ENCODE measurements at regions not wholly inside any gene's neighbourhood (a gene's known extent, or its start where the extent isn't known, plus 50 kb on each side); places are given as distances from the start of the nearest gene placed in this dataset.

DNA sequence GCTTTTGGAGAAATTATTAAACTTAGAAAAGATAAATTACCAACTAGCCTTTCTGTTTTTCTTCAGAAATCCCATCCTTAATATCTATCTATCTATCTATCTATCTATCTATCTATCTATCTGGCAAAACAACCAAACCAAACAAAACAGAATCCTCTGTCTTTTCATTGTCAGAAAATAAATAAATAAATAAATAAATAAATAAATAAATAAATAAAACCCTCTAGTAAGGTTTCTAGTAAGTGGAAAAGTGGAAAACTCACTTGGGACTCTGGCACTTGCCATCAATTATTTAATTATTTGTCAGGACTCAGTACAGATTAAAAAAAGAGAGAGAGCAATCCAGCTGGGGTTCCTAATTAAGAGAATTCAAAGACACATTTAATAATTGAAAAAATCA lies 556.2 kb upstream of the CHORDC1 start:
- Histone ChIP-seq H2AFZ (ENCODE audit: low read length) (no peak overlapping the region), H3K36me3 (ENCODE audit: low read depth, low read length) (no peaks in the 10 kb centered on the region), H3K4me2 (ENCODE audit: low read length) (no peak overlapping the region), H3K79me2 (ENCODE audit: low read length) (no peaks in the 10 kb centered on the region), H4K20me1 (ENCODE audit: low read length) (no peaks in the 10 kb centered on the region), H3K9me2 (replicated peaks; ENCODE audit: low read length) (no peaks in the 10 kb centered on the region), H3K9me3 (ENCODE audit: low read length) (no peaks in the 10 kb centered on the region), H3K9ac (ENCODE audit: low read length) (no peak overlapping the region), H3K27me3 (ENCODE audit: low read length) (no peaks in the 10 kb centered on the region), H3K4me1 (ENCODE audit: insufficient read depth, low read length) (no peaks in the 10 kb centered on the region), H3K4me3 (ENCODE audit: low read length) (no peak overlapping the region), H3K27ac (ENCODE audit: low read length) (no peak overlapping the region), H3F3A (ENCODE audit: low read length, unreplicated experiment) (no peaks in the 10 kb centered on the region)
- ChIA-PET CTCF (no interaction called here), POLR2A (ENCODE audit: unreplicated experiment) (no interaction called here)
- BruUV-seq (replicated peaks) = no TSS peak
- no peak for DNase-seq
- intact Hi-C loops (cut with micrococcal nuclease) = no loop called here
- ATAC-seq = no peak
- TF ChIP-seq EZH2 (IDR thresholded peaks at IDR 0.05; ENCODE audit: low read length, unreplicated experiment) (no peak), EZH2phosphoT487 (IDR thresholded peaks at IDR 0.05; ENCODE audit: borderline replicate concordance, low read length) (no peak)
- TF ChIP-seq, protein P1, sequence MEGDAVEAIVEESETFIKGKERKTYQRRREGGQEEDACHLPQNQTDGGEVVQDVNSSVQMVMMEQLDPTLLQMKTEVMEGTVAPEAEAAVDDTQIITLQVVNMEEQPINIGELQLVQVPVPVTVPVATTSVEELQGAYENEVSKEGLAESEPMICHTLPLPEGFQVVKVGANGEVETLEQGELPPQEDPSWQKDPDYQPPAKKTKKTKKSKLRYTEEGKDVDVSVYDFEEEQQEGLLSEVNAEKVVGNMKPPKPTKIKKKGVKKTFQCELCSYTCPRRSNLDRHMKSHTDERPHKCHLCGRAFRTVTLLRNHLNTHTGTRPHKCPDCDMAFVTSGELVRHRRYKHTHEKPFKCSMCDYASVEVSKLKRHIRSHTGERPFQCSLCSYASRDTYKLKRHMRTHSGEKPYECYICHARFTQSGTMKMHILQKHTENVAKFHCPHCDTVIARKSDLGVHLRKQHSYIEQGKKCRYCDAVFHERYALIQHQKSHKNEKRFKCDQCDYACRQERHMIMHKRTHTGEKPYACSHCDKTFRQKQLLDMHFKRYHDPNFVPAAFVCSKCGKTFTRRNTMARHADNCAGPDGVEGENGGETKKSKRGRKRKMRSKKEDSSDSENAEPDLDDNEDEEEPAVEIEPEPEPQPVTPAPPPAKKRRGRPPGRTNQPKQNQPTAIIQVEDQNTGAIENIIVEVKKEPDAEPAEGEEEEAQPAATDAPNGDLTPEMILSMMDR (conservative IDR thresholded peaks at IDR 0.05; ENCODE audit: low read depth, low read length) = no peak

DNA sequence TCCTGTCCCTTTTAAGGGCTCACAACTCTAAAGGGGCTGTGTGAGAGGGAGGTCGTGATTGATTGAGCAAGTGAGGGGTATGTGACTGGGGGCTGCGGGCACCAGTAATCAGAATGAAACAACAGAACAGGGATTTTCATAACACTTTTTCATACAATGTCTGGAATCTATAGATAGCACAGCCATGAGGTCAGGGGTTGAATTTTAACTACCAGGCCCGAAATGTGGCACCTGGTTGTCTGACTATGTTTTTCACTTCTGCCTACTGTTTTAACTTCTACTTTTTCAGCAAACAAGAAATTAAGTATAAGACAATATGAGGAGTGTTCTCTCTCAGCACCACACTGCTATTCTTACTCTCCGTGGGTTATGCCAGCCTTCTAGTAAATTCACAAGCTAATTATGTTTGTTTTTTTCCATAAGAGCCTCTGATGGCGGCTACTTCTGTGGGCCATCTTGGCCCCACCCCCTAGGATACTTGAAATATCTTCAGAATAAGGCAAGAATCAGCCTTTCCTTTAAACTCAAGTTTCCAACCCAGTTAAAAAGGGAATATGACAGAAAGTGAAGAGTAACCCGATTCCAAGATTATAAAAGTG lies 552.8 kb upstream of the CHORDC1 start:
- CTCF ChIA-PET = no interaction called here
- Histone ChIP-seq H3F3A (ENCODE audit: low read length, unreplicated experiment) (no peaks in the 10 kb centered on the region), H3K27me3 (ENCODE audit: low read length) (no peaks in the 10 kb centered on the region), H3K9ac (ENCODE audit: low read length) (no peak overlapping the region), H3K27ac (ENCODE audit: low read length) (no peak overlapping the region), H3K36me3 (ENCODE audit: low read depth, low read length) (no peaks in the 10 kb centered on the region), H4K20me1 (ENCODE audit: low read length) (no peaks in the 10 kb centered on the region), H3K9me3 (ENCODE audit: low read length) (no peaks in the 10 kb centered on the region), H3K4me1 (ENCODE audit: insufficient read depth, low read length) (no peaks in the 10 kb centered on the region), H3K9me2 (replicated peaks; ENCODE audit: low read length) (no peaks in the 10 kb centered on the region), H3K4me2 (ENCODE audit: low read length) (no peak overlapping the region), H3K79me2 (ENCODE audit: low read length) (no peaks in the 10 kb centered on the region), H2AFZ (ENCODE audit: low read length) (no peak overlapping the region), H3K4me3 (ENCODE audit: low read length) (no peak overlapping the region)
- ATAC-seq (no peak), DNase-seq (no peak)
- TF ChIP-seq EZH2 (IDR thresholded peaks at IDR 0.05; ENCODE audit: low read length, unreplicated experiment) = no peak
- POLR2A ChIA-PET (ENCODE audit: unreplicated experiment) = no interaction called here
- BruUV-seq (replicated peaks) = no TSS peak
- intact Hi-C loops (cut with micrococcal nuclease) = no loop called here

DNA sequence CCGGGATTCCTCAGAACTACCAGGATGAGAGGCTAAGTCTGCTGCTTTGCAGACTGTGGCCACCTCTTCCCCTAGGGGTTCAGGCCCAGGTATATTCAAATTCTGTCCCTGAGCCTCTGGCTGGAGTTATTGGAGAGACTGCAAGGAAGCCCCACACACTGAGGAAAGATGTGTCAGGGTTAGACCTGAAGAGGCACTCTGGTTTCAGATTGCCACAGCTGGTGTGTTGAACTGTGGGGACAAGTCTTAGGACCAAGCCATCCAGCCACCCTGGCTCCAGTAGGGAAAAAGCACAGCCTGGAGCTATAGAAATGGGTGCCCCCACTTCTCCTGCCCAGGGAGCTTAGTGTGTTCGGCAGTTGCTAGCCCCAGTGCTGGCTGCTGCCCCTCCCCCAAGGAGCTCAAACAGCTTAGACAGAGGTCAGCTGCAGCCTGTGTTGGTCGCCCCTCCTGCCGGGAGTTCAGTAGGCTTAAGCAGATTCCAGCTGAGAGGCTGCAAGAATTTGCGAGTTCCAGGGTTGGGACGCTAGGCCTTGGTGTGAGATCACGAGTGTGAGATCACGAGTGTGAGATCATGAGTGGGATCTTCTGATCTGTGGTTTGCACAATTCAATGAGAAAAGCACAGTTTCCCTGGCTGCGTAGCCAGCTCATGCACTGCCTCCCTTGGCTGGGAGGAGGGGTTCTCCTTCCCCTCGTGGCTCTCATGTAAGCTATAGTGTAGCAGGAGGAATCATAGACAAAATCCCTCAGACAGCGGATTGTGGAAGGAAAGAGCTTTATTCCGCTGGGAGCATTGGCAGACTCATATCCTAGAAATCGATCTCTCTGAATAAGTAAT lies 552.1 kb upstream of the CHORDC1 start:
- H2AFZ ChIP-seq (ENCODE audit: low read length) = no peak overlapping the region
- intact Hi-C loops (cut with micrococcal nuclease) = no loop called here
- ATAC-seq (no peak), DNase-seq (no peak)
- no peaks in the 10 kb centered on the region for H3K27me3 ChIP-seq (ENCODE audit: low read length)
- H3K9ac ChIP-seq (ENCODE audit: low read length) = no peak overlapping the region
- no peaks in the 10 kb centered on the region for H3K9me3 ChIP-seq (ENCODE audit: low read length)
- no peaks in the 10 kb centered on the region for H3K9me2 ChIP-seq (replicated peaks; ENCODE audit: low read length)
- H3K27ac ChIP-seq (ENCODE audit: low read length) = no peak overlapping the region
- no peak overlapping the region for H3K4me3 ChIP-seq (ENCODE audit: low read length)
- H3K4me2 ChIP-seq (ENCODE audit: low read length) = no peak overlapping the region
- H3K4me1 ChIP-seq (ENCODE audit: insufficient read depth, low read length) = no peaks in the 10 kb centered on the region
- no peaks in the 10 kb centered on the region for H3F3A ChIP-seq (ENCODE audit: low read length, unreplicated experiment)
- no peaks in the 10 kb centered on the region for H4K20me1 ChIP-seq (ENCODE audit: low read length)
- H3K36me3 ChIP-seq (ENCODE audit: low read depth, low read length) = no peaks in the 10 kb centered on the region
- no TSS peak for BruUV-seq (replicated peaks)
- ChIA-PET CTCF (no interaction called here), POLR2A (ENCODE audit: unreplicated experiment) (no interaction called here)
- H3K79me2 ChIP-seq (ENCODE audit: low read length) = no peaks in the 10 kb centered on the region
- TF ChIP-seq EZH2 (IDR thresholded peaks at IDR 0.05; ENCODE audit: low read length, unreplicated experiment) = no peak
